WTC11 (cell line): ENCODE measurements at regions not wholly inside any gene's neighbourhood (a gene's known extent, or its start where the extent isn't known, plus 50 kb on each side); places are given as distances from the start of the nearest gene placed in this dataset.
"Not testable (repeated sequence)": the region's sequence is repeated elsewhere in the genome, so short reads cannot be mapped to it uniquely, and the experiment has no call there.

Source experiments
- ATAC-seq: fragments of 200-7000 bp; cut with Tn5 transposase; 2 replicates; pipeline ENCODE4 v1.10.0; 2021; ENCODE audit warnings: mild to moderate bottlenecking, moderate library complexity
- CTCF ChIA-PET: fragments of 300-600 bp; sonication (Branson Sonifier 250); formaldehyde crosslinking; loops from one replicate; lab custom pipeline; 2021; ENCODE audit warnings: antibody characterized with exemption; lab: Charles Lee
- POLR2A ChIA-PET: fragments of 350-600 bp; sonication (Branson Sonifier 250); formaldehyde crosslinking; loops from one replicate; lab custom pipeline; 2021; ENCODE audit warnings: antibody characterized with exemption; lab: Charles Lee
- DNase-seq: peaks from one replicate; pipeline ENCODE4 v3.0.0; 2021; ENCODE audit warnings: low spot score
- H3K27ac Mint-ChIP-seq: 2 replicates; pipeline ENCODE4 v1.8.0; 2021; ENCODE audit warnings: mixed read lengths
- H3K27me3 Mint-ChIP-seq: 2 replicates; pipeline ENCODE4 v1.8.0; 2021; ENCODE audit warnings: low read depth, mild to moderate bottlenecking, moderate library complexity, mixed read lengths
- H3K36me3 Mint-ChIP-seq: 2 replicates; pipeline ENCODE4 v1.8.0; 2021; ENCODE audit warnings: mixed read lengths
- H3K4me1 Mint-ChIP-seq: 2 replicates; pipeline ENCODE4 v1.8.0; 2022; ENCODE audit warnings: mixed read lengths
- H3K4me3 Mint-ChIP-seq: 2 replicates; pipeline ENCODE4 v1.8.0; 2021; ENCODE audit warnings: mild to moderate bottlenecking, moderate library complexity, mixed read lengths
- H3K9me3 Mint-ChIP-seq: 2 replicates; pipeline ENCODE4 v1.8.0; 2021; ENCODE audit warnings: mixed read lengths
- ZNF263 ChIP-seq: sonication (generic); formaldehyde crosslinking; IDR thresholded peaks from 2 replicates; pipeline ENCODE4 v1.8.1; 2022; ENCODE audit warnings: low read depth, mild to moderate bottlenecking, moderate library complexity, missing genetic modification reagents
- ZNF512 ChIP-seq: sonication (generic); formaldehyde crosslinking; IDR thresholded peaks from 2 replicates; pipeline ENCODE4 v1.8.1; 2022; ENCODE audit warnings: missing genetic modification reagents, borderline replicate concordance
- TF ChIP-seq, protein P1 (sequence below): fragments of 200-600 bp; IDR thresholded peaks from 2 replicates; pipeline ENCODE4 v1.8.0; 2022; ENCODE audit warnings: antibody characterized with exemption

DNA sequence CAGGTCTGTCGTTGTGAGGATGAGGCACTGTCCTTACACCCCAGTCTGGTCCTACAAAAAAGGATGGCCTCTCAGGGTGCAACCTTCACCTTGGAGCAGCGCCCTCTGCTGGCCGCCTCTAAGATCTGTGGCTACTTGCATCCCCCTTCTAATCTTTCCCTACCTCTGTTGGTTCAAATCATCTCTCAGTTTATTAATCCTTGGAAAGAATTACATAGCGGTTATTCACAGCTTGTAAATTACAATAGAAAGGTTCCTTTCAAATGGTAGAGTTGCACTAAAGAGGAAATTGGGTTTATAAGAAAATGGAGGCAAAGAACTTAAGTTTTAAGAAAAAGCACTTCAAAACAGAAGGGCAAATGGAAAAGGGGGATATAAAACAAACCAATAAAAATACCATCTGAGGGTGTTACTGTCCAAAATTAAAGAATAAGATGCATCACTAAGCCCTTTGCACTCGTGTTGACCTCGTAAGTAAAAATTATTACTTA lies 102.0 kb upstream of the PLEKHM1 start:
- CTCF ChIA-PET, H3K27ac Mint-ChIP-seq, H3K36me3 Mint-ChIP-seq, H3K27me3 Mint-ChIP-seq, H3K4me1 Mint-ChIP-seq, POLR2A ChIA-PET, H3K9me3 Mint-ChIP-seq, H3K4me3 Mint-ChIP-seq: not testable (repeated sequence)
- TF ChIP-seq, protein P1, sequence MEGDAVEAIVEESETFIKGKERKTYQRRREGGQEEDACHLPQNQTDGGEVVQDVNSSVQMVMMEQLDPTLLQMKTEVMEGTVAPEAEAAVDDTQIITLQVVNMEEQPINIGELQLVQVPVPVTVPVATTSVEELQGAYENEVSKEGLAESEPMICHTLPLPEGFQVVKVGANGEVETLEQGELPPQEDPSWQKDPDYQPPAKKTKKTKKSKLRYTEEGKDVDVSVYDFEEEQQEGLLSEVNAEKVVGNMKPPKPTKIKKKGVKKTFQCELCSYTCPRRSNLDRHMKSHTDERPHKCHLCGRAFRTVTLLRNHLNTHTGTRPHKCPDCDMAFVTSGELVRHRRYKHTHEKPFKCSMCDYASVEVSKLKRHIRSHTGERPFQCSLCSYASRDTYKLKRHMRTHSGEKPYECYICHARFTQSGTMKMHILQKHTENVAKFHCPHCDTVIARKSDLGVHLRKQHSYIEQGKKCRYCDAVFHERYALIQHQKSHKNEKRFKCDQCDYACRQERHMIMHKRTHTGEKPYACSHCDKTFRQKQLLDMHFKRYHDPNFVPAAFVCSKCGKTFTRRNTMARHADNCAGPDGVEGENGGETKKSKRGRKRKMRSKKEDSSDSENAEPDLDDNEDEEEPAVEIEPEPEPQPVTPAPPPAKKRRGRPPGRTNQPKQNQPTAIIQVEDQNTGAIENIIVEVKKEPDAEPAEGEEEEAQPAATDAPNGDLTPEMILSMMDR = peak; percentile 89
- ATAC-seq (peak; percentile 94), DNase-seq (peak; percentile 83)

GRCh38 chr17:45596347-45596746 lies 105.8 kb upstream of the PLEKHM1 start:
- H3K36me3 Mint-ChIP-seq, POLR2A ChIA-PET, H3K4me1 Mint-ChIP-seq, H3K9me3 Mint-ChIP-seq, DNase-seq, CTCF ChIA-PET, H3K27ac Mint-ChIP-seq, H3K27me3 Mint-ChIP-seq, H3K4me3 Mint-ChIP-seq: not testable (repeated sequence)
- TF ChIP-seq ZNF263 = peak; percentile 55; the same call in 1 of the 2 replicates
- ATAC-seq = peak; percentile 20; the same call in 1 of the 2 replicates

- CTCF ChIA-PET, H3K27me3 Mint-ChIP-seq, H3K36me3 Mint-ChIP-seq, H3K4me3 Mint-ChIP-seq, POLR2A ChIA-PET, H3K4me1 Mint-ChIP-seq, H3K9me3 Mint-ChIP-seq, DNase-seq, H3K27ac Mint-ChIP-seq: not testable (repeated sequence)
- ATAC-seq = peak; percentile 74
These were observed 109.8 kb upstream of the PLEKHM1 start for GRCh38 chr17:45600052-45601012.

DNA sequence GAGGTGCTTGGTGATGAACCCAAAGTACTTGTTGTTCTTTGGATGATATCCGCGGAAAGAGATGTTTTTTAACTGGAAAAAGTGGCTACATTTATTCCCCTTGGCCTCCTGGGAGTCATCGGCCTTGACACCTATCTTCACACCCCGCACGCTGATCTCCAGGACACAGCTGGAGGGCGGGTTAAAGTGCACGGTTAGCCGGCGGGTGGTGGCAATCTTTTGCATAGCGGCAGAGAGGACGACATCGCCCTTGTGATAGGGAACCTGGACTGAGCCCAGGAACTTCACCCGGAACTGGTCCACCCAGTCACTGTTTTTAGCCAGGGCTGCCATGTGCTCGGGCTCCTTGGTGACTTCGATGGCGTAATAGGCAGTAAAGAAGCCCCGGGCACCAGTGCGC lies 110.5 kb upstream of the PLEKHM1 start:
- H3K36me3 Mint-ChIP-seq, H3K27ac Mint-ChIP-seq, ATAC-seq, H3K4me3 Mint-ChIP-seq, CTCF ChIA-PET, H3K27me3 Mint-ChIP-seq, H3K9me3 Mint-ChIP-seq, DNase-seq, H3K4me1 Mint-ChIP-seq, POLR2A ChIA-PET: not testable (repeated sequence)

DNA sequence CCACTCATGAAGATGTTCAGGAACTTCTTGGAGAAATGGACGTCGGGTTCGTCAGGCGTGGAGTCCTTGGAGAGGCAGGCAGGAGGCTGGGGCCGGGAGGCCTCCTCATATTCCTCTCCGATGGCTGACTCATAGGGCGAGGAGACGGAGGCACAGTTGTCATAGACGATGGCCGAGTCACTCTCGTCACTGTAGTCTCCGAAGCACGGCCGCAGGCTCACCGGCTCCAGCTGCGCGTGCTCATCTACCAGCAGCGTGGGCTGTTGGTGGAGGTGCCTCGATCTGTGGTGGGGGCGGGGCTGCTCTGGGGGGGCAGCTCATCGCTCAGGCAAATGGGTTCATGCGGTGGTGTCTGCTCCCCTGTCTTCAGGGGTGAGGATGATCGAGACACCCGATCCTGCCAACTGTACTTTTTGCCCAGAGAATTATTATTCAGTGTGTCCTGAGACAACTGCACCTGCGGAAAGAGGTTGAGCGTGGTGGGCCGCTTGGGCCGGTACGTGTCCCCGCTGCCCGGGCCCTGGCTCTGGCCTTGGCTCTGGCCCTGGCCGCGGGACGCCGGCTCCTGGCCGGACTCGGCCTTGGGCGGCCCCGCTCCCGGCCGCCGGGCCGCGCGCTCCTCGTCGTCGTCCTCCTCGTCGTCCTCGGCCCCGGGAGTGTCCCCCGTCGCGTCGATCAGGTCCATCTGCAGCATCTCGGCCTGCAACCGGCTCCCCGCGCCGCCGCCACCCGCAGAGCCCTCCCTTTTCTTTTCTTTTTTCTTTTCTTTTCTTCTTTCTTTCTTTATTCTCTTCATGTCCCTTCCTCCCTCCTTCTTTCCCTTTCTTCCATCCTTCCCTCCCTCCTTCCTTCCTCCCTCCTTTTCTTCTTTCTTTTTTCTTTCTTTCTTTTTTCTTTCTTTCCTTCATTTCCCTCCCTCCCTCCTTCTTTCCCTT lies 111.4 kb upstream of the PLEKHM1 start:
- peak; percentile 74 for ATAC-seq
- DNase-seq, CTCF ChIA-PET, H3K9me3 Mint-ChIP-seq, H3K27ac Mint-ChIP-seq, H3K36me3 Mint-ChIP-seq, POLR2A ChIA-PET, H3K4me1 Mint-ChIP-seq, H3K27me3 Mint-ChIP-seq: not testable (repeated sequence)
- H3K4me3 Mint-ChIP-seq = peak overlapping the region; percentile 47
- 0 out of 2 replicates have a peak, but pooled peaks have one; percentile 76 for TF ChIP-seq ZNF512

GRCh38 chr17:45605751-45606150 lies 115.2 kb upstream of the PLEKHM1 start:
- H3K27me3 Mint-ChIP-seq, CTCF ChIA-PET, DNase-seq, H3K9me3 Mint-ChIP-seq, H3K27ac Mint-ChIP-seq, ATAC-seq, POLR2A ChIA-PET, H3K4me1 Mint-ChIP-seq, H3K36me3 Mint-ChIP-seq, H3K4me3 Mint-ChIP-seq: not testable (repeated sequence)
